Activated T-helper 2 cell treated with anti-CD3 and anti-CD28 coated beads, Interferon-gamma antibody, Interleukin-2, Interleukin-4, amounts not matched to agents 10 μg/mL and 5 μg/mL and 100 μg/mL, durations not matched to agents 14 hours and 24 hours and 36 hours (primary cell): ENCODE measurements at regions not wholly inside any gene's neighbourhood (a gene's known extent, or its start where the extent isn't known, plus 50 kb on each side); places are given as distances from the start of the nearest gene placed in this dataset.

Experiments
- DNase-seq: peaks from one replicate; pipeline ENCODE4 v3.0.0; 2021; ENCODE audit warnings: low spot score
- H3K27ac Mint-ChIP-seq: one replicate; pipeline ENCODE4 v1.8.0; 2021; ENCODE audit warnings: mixed read lengths
- H3K27me3 Mint-ChIP-seq: one replicate; pipeline ENCODE4 v1.8.0; 2021; ENCODE audit warnings: low read depth, mixed read lengths
- H3K36me3 Mint-ChIP-seq: one replicate; pipeline ENCODE4 v1.8.0; 2021; ENCODE audit warnings: low read depth, mixed read lengths
- H3K4me1 Mint-ChIP-seq: one replicate; pipeline ENCODE4 v1.8.0; 2021; ENCODE audit warnings: low read depth, mixed read lengths
- H3K4me3 Mint-ChIP-seq: one replicate; pipeline ENCODE4 v1.8.0; 2021; ENCODE audit warnings: low read depth, mild to moderate bottlenecking, moderate library complexity, mixed read lengths
- H3K9me3 Mint-ChIP-seq: one replicate; pipeline ENCODE4 v1.8.0; 2021; ENCODE audit warnings: mixed read lengths
- intact Hi-C: fragments of 100-400 bp; cut with micrococcal nuclease; formaldehyde crosslinking; loops from one replicate; pipeline ENCODE4 v1.15.1; 2023

DNA sequence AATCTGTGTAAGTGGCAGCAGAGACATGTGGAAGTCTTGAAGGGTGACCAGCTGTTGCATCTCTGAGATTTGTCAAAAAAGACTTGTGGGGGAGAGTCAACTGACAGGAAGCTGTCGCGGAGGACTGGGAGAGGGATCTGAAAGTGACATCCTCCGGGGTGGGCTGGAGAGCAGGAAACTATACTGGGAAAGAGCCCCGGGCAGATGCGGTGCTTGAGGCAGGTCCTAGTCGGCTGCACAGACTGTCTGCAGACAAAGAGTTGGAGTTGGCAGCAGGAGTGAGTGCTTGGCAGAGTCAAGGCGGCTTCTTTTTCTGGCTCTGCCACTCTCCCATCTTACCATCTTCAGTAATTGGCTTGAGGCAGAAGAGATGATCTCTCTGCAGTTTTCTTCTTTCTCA lies 294.0 kb upstream of the C1orf87 start:
- Mint-ChIP-seq H3K9me3 (peaks cover 8% of the 10 kb centered on the region), H3K36me3 (no peaks in the 10 kb centered on the region), H3K27ac (no peak overlapping the region), H3K4me3 (no peak overlapping the region), H3K27me3 (no peaks in the 10 kb centered on the region), H3K4me1 (no peaks in the 10 kb centered on the region)
- intact Hi-C loops: no loop called here
- DNase-seq: no peak

GRCh38 chr1:60359431-60359830 lies 285.9 kb upstream of the C1orf87 start:
- intact Hi-C loops: no loop called here
- no peaks in the 10 kb centered on the region for H3K36me3 Mint-ChIP-seq
- no peak overlapping the region for H3K27ac Mint-ChIP-seq
- H3K27me3 Mint-ChIP-seq: no peaks in the 10 kb centered on the region
- H3K4me3 Mint-ChIP-seq: no peak overlapping the region
- H3K4me1 Mint-ChIP-seq: no peaks in the 10 kb centered on the region
- DNase-seq: no peak
- H3K9me3 Mint-ChIP-seq: no peaks in the 10 kb centered on the region

GRCh38 chr1:60350531-60350930 lies 277.0 kb upstream of the C1orf87 start:
- Mint-ChIP-seq H3K27ac (no peak overlapping the region), H3K9me3 (no peaks in the 10 kb centered on the region), H3K4me3 (no peak overlapping the region), H3K27me3 (no peaks in the 10 kb centered on the region), H3K36me3 (no peaks in the 10 kb centered on the region), H3K4me1 (no peaks in the 10 kb centered on the region)
- DNase-seq: no peak
- intact Hi-C loops: no loop called here

- H3K4me3 Mint-ChIP-seq: no peak overlapping the region
- no peak for DNase-seq
- H3K27me3 Mint-ChIP-seq: no peaks in the 10 kb centered on the region
- H3K9me3 Mint-ChIP-seq: no peaks in the 10 kb centered on the region
- intact Hi-C loops: no loop called here
- no peaks in the 10 kb centered on the region for H3K4me1 Mint-ChIP-seq
- H3K27ac Mint-ChIP-seq: no peak overlapping the region
- H3K36me3 Mint-ChIP-seq: no peaks in the 10 kb centered on the region
Observed at GRCh38 chr1:60348884-60349283, 275.3 kb upstream of the C1orf87 start.

GRCh38 chr1:60345621-60346020 lies 272.1 kb upstream of the C1orf87 start:
- Mint-ChIP-seq H3K4me1 (no peaks in the 10 kb centered on the region), H3K27ac (no peak overlapping the region), H3K4me3 (no peak overlapping the region), H3K9me3 (no peaks in the 10 kb centered on the region), H3K36me3 (no peaks in the 10 kb centered on the region), H3K27me3 (no peaks in the 10 kb centered on the region)
- intact Hi-C loops: no loop called here
- no peak for DNase-seq

DNA sequence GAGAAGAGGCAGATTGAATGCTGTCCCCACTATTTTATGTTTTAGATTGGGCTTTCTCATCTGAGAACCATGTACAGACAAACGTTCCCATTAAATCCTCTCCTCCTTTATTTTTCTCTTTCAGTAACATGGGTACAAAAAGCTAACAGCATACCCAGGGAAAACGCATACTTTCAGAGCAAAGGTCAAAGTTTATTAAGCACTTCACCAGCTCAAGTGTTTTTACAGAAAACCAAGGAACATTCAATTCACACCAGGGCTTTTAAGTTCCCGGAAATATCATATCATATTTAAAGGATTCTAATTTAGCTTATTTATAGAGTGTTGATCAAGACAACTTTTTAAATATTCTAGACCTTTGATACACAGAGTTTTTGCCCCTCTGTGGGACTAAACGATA lies 271.5 kb upstream of the C1orf87 start:
- intact Hi-C loops: no loop called here
- H3K36me3 Mint-ChIP-seq: no peaks in the 10 kb centered on the region
- H3K9me3 Mint-ChIP-seq: no peaks in the 10 kb centered on the region
- H3K27ac Mint-ChIP-seq: no peak overlapping the region
- H3K4me3 Mint-ChIP-seq: no peak overlapping the region
- DNase-seq: no peak
- H3K27me3 Mint-ChIP-seq: no peaks in the 10 kb centered on the region
- no peaks in the 10 kb centered on the region for H3K4me1 Mint-ChIP-seq

- H3K4me1 Mint-ChIP-seq: no peaks in the 10 kb centered on the region
- H3K4me3 Mint-ChIP-seq: no peak overlapping the region
- no peaks in the 10 kb centered on the region for H3K36me3 Mint-ChIP-seq
- H3K9me3 Mint-ChIP-seq: no peaks in the 10 kb centered on the region
- H3K27ac Mint-ChIP-seq: no peak overlapping the region
- intact Hi-C loops: no loop called here
- DNase-seq: no peak
- no peaks in the 10 kb centered on the region for H3K27me3 Mint-ChIP-seq
Observed at GRCh38 chr1:60343736-60344135, 270.2 kb upstream of the C1orf87 start.

- no peaks in the 10 kb centered on the region for H3K36me3 Mint-ChIP-seq
- intact Hi-C loops: no loop called here
- no peaks in the 10 kb centered on the region for H3K27me3 Mint-ChIP-seq
- H3K4me3 Mint-ChIP-seq: no peak overlapping the region
- no peaks in the 10 kb centered on the region for H3K9me3 Mint-ChIP-seq
- no peak overlapping the region for H3K27ac Mint-ChIP-seq
- no peaks in the 10 kb centered on the region for H3K4me1 Mint-ChIP-seq
- no peak for DNase-seq
Observed at GRCh38 chr1:60342569-60342968, 269.0 kb upstream of the C1orf87 start.

GRCh38 chr1:60341274-60341673 lies 267.7 kb upstream of the C1orf87 start:
- no peaks in the 10 kb centered on the region for H3K36me3 Mint-ChIP-seq
- H3K27me3 Mint-ChIP-seq: no peaks in the 10 kb centered on the region
- intact Hi-C loops: no loop called here
- no peak for DNase-seq
- no peaks in the 10 kb centered on the region for H3K4me1 Mint-ChIP-seq
- no peak overlapping the region for H3K27ac Mint-ChIP-seq
- no peaks in the 10 kb centered on the region for H3K9me3 Mint-ChIP-seq
- H3K4me3 Mint-ChIP-seq: no peak overlapping the region

GRCh38 chr1:60331647-60332046 lies 258.1 kb upstream of the C1orf87 start:
- Mint-ChIP-seq H3K27ac (no peak overlapping the region), H3K9me3 (no peaks in the 10 kb centered on the region), H3K4me1 (no peaks in the 10 kb centered on the region), H3K4me3 (no peak overlapping the region), H3K27me3 (no peaks in the 10 kb centered on the region), H3K36me3 (no peaks in the 10 kb centered on the region)
- intact Hi-C loops: no loop called here
- no peak for DNase-seq

DNA sequence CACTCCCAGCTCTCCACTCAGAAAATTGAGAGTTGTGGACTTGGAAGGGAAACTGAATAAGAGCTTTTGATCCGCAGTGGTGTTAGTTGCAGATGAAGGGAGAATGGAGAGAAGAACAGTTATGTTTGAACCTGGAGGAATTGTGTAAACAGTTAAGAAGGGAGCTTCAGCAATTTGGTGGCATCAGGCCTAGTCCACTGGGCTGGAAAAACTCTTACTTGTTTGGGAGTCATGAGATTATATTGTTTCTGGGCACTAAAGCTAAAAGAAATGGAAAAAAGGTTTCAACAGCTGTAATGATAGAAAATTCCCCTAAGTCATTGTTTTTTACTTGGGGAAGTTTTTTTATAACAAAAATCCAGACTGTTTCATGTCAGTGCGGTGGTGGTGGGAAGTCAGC lies 256.1 kb upstream of the C1orf87 start:
- Mint-ChIP-seq H3K27me3 (no peaks in the 10 kb centered on the region), H3K27ac (no peak overlapping the region), H3K4me3 (no peak overlapping the region), H3K36me3 (no peaks in the 10 kb centered on the region), H3K9me3 (no peaks in the 10 kb centered on the region), H3K4me1 (no peaks in the 10 kb centered on the region)
- intact Hi-C loops: no loop called here
- DNase-seq: no peak

DNA sequence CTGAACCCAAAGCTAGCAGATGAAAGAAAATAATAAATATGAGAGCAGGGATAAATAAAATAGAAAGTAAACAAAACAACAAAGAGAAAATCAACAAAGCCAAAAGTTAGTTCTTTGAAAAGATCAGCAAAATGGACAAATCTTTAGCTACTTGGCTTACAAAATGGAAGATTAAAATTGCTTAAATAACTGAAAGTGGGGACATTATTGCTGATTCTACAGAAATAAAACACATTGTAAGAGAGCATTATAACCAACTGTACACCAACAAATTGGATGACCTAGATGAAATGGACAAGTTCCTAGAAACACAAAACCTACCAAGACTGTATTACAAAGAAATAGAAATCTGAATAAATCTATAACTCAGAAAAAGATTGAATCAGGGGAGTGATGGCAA lies 238.3 kb upstream of the C1orf87 start:
- no peaks in the 10 kb centered on the region for H3K36me3 Mint-ChIP-seq
- intact Hi-C loops: no loop called here
- H3K27ac Mint-ChIP-seq: no peak overlapping the region
- no peaks in the 10 kb centered on the region for H3K27me3 Mint-ChIP-seq
- no peaks in the 10 kb centered on the region for H3K9me3 Mint-ChIP-seq
- no peak overlapping the region for H3K4me3 Mint-ChIP-seq
- no peak for DNase-seq
- no peaks in the 10 kb centered on the region for H3K4me1 Mint-ChIP-seq

DNA sequence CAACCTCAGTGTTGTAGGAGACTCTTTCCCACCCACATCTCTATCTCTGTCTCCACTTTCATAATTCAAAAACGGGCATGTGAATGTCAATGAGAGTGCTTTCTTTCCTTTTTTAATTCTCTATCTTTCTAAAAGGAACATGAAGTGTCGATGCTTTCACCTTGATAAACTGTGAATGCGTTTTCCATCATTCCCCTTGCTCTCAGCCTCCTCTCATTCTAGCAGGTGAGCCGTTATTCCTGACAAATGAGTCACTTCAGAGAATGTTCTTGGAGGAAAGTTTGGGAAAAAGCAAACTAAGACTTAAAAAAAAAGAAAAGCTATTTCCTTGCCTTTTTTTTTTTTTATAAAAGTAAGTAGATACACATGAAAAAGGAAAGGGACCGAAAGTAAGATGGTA lies 226.0 kb upstream of the C1orf87 start:
- H3K36me3 Mint-ChIP-seq: no peaks in the 10 kb centered on the region
- H3K4me3 Mint-ChIP-seq: no peak overlapping the region
- H3K4me1 Mint-ChIP-seq: no peaks in the 10 kb centered on the region
- no peaks in the 10 kb centered on the region for H3K9me3 Mint-ChIP-seq
- H3K27me3 Mint-ChIP-seq: no peaks in the 10 kb centered on the region
- intact Hi-C loops: no loop called here
- no peak for DNase-seq
- no peak overlapping the region for H3K27ac Mint-ChIP-seq

DNA sequence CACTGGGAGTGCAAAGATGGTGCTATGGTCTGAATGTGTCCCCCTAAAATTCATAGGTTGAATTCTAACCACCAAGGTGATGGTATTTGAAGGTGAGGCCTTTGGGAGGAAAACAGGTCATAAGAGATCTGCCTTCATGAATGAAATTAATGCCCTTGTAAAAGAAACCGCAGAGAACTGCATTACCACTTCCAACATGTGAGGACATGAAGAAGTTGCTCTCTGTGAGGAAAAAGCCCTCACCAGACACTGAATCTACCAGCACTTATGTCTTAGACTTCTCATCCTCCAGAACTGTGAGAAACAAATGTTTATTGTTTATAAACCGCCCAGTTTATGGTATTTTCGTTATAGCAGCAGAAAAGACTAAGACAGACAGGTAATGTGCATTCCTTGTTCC lies 224.7 kb upstream of the C1orf87 start:
- H3K27me3 Mint-ChIP-seq: no peaks in the 10 kb centered on the region
- H3K4me3 Mint-ChIP-seq: no peak overlapping the region
- H3K4me1 Mint-ChIP-seq: no peaks in the 10 kb centered on the region
- no peak overlapping the region for H3K27ac Mint-ChIP-seq
- H3K9me3 Mint-ChIP-seq: no peaks in the 10 kb centered on the region
- DNase-seq: no peak
- H3K36me3 Mint-ChIP-seq: no peaks in the 10 kb centered on the region
- intact Hi-C loops: no loop called here
